ENCODE measurements at regions not wholly inside any gene's neighbourhood (a gene's known extent, or its start where the extent isn't known, plus 50 kb on each side); places are given as distances from the start of the nearest gene placed in this dataset.

DNA sequence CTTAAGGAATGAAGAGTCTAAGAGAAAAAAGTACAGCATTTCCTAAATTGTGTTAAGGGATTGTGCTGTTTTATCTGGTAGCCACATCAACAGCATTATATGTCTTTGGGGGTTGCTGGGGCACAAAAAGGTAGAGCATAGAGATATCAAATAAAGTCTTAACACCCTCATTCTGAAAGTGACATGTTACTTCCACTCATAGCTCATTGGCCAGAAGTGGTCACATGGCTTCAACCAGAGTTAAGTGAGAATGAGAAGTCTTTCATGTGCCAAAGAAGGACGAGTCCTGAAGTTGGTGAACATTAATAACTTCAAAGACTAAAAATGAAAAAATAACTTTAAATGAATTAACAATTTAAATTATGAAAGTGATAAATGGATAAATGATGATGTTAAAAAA, 175.7 kb upstream of the ZEB2 start:
- POLR2A ChIA-PET = no interaction called here
- Histone ChIP-seq H3K9me3 (ENCODE audit: control insufficient read depth, insufficient read depth, low read depth, low read length) (no peaks in the 10 kb centered on the region), H3K27ac (ENCODE audit: low read length) (no peak overlapping the region), H3K4me3 (ENCODE audit: low read depth in 2 of 2, low read length in 2 of 2) (no peak overlapping the region), H3K4me1 (ENCODE audit: control insufficient read depth, insufficient read depth, low read length) (no peaks in the 10 kb centered on the region), H3K27me3 (ENCODE audit: control insufficient read depth, insufficient read depth, low read length) (no peaks in the 10 kb centered on the region), H3K36me3 (ENCODE audit: control insufficient read depth, insufficient read depth, low read length) (no peaks in the 10 kb centered on the region)
- BruUV-seq (replicated peaks) = no TSS peak
- no peak for TF ChIP-seq TCF7L2 (IDR thresholded peaks at IDR 0.05; ENCODE audit: low read depth, low read length)
- TF ChIP-seq SIN3A (IDR thresholded peaks at IDR 0.05; ENCODE audit: borderline replicate concordance, insufficient read depth, low read depth, low read length) = no peak
- TF ChIP-seq, protein P1, sequence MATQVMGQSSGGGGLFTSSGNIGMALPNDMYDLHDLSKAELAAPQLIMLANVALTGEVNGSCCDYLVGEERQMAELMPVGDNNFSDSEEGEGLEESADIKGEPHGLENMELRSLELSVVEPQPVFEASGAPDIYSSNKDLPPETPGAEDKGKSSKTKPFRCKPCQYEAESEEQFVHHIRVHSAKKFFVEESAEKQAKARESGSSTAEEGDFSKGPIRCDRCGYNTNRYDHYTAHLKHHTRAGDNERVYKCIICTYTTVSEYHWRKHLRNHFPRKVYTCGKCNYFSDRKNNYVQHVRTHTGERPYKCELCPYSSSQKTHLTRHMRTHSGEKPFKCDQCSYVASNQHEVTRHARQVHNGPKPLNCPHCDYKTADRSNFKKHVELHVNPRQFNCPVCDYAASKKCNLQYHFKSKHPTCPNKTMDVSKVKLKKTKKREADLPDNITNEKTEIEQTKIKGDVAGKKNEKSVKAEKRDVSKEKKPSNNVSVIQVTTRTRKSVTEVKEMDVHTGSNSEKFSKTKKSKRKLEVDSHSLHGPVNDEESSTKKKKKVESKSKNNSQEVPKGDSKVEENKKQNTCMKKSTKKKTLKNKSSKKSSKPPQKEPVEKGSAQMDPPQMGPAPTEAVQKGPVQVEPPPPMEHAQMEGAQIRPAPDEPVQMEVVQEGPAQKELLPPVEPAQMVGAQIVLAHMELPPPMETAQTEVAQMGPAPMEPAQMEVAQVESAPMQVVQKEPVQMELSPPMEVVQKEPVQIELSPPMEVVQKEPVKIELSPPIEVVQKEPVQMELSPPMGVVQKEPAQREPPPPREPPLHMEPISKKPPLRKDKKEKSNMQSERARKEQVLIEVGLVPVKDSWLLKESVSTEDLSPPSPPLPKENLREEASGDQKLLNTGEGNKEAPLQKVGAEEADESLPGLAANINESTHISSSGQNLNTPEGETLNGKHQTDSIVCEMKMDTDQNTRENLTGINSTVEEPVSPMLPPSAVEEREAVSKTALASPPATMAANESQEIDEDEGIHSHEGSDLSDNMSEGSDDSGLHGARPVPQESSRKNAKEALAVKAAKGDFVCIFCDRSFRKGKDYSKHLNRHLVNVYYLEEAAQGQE (IDR thresholded peaks at IDR 0.05; ENCODE audit: insufficient read depth in 1 of 2, low read depth in 2 of 2, low read length in 1 of 2) = no peak
- TF ChIP-seq, protein P2, sequence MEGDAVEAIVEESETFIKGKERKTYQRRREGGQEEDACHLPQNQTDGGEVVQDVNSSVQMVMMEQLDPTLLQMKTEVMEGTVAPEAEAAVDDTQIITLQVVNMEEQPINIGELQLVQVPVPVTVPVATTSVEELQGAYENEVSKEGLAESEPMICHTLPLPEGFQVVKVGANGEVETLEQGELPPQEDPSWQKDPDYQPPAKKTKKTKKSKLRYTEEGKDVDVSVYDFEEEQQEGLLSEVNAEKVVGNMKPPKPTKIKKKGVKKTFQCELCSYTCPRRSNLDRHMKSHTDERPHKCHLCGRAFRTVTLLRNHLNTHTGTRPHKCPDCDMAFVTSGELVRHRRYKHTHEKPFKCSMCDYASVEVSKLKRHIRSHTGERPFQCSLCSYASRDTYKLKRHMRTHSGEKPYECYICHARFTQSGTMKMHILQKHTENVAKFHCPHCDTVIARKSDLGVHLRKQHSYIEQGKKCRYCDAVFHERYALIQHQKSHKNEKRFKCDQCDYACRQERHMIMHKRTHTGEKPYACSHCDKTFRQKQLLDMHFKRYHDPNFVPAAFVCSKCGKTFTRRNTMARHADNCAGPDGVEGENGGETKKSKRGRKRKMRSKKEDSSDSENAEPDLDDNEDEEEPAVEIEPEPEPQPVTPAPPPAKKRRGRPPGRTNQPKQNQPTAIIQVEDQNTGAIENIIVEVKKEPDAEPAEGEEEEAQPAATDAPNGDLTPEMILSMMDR (IDR thresholded peaks at IDR 0.05) = no peak
- TF ChIP-seq POLR2AphosphoS5 (IDR thresholded peaks at IDR 0.05; ENCODE audit: low read depth, low read length) = no peak
- intact Hi-C loops (cut with micrococcal nuclease; ENCODE audit: unreplicated experiment) = no loop called here
- ATAC-seq (no peak), DNase-seq (ENCODE audit: low read depth, low spot score) (no peak)
- in situ Hi-C loops (cut with HindIII; ENCODE audit: low pct_unique_long_range_greater_than_20kb, low sequenced_read_pairs) = no loop called here
- CTCF ChIA-PET = no interaction called here

DNA sequence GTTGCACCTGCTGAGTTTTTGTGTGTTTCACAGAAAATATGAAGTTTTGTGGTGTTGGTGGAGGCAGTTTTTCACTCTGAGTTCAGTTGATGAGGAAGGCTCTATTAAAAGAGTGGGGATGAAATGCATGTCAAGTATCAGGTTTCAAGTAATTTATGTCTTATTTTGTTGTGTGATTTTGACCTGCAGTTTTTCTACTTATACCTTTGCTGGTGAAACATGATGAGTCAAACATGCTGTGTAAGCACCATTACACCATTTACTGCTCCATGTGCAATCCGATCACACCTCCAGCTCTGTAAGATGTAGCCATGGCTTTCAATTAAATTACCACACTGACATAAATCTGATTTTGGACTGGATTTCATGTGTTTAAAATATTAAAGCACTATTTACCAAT, 174.5 kb upstream of the ZEB2 start:
- CTCF ChIA-PET = no interaction called here
- ATAC-seq (no peak), DNase-seq (ENCODE audit: low read depth, low spot score) (no peak)
- intact Hi-C loops (cut with micrococcal nuclease; ENCODE audit: unreplicated experiment) = no loop called here
- H3K27me3 ChIP-seq (ENCODE audit: control insufficient read depth, insufficient read depth, low read length) = no peaks in the 10 kb centered on the region
- no peaks in the 10 kb centered on the region for H3K4me1 ChIP-seq (ENCODE audit: control insufficient read depth, insufficient read depth, low read length)
- TF ChIP-seq POLR2AphosphoS5 (IDR thresholded peaks at IDR 0.05; ENCODE audit: low read depth, low read length) (no peak), TCF7L2 (IDR thresholded peaks at IDR 0.05; ENCODE audit: low read depth, low read length) (no peak), SIN3A (IDR thresholded peaks at IDR 0.05; ENCODE audit: borderline replicate concordance, insufficient read depth, low read depth, low read length) (no peak)
- TF ChIP-seq, protein P2 (IDR thresholded peaks at IDR 0.05) = no peak
- TF ChIP-seq, protein P1 (IDR thresholded peaks at IDR 0.05; ENCODE audit: insufficient read depth in 1 of 2, low read depth in 2 of 2, low read length in 1 of 2) = no peak
- H3K27ac ChIP-seq (ENCODE audit: low read length) = no peak overlapping the region
- BruUV-seq (replicated peaks) = no TSS peak
- POLR2A ChIA-PET = no interaction called here
- no peaks in the 10 kb centered on the region for H3K36me3 ChIP-seq (ENCODE audit: control insufficient read depth, insufficient read depth, low read length)
- H3K4me3 ChIP-seq (ENCODE audit: low read depth in 2 of 2, low read length in 2 of 2) = no peak overlapping the region
- no peaks in the 10 kb centered on the region for H3K9me3 ChIP-seq (ENCODE audit: control insufficient read depth, insufficient read depth, low read depth, low read length)
- in situ Hi-C loops (cut with HindIII; ENCODE audit: low pct_unique_long_range_greater_than_20kb, low sequenced_read_pairs) = no loop called here
